ENCODE measurements at regions not wholly inside any gene's neighbourhood (a gene's known extent, or its start where the extent isn't known, plus 50 kb on each side); places are given as distances from the start of the nearest gene placed in this dataset.

GRCh38 chr3:59429198-59429597 lies 379.4 kb upstream of the CFAP20DC start:
- no peak overlapping the region for H3K4me3 ChIP-seq (ENCODE audit: low read length)
- H3K9me3 ChIP-seq (ENCODE audit: control insufficient read depth, low read length): no peaks in the 10 kb centered on the region
- H3K27me3 ChIP-seq (ENCODE audit: control insufficient read depth, insufficient read depth, low read length): no peaks in the 10 kb centered on the region
- H3K36me3 ChIP-seq (ENCODE audit: control insufficient read depth, insufficient read depth, low read length): no peaks in the 10 kb centered on the region
- no peak overlapping the region for H3K9ac ChIP-seq (ENCODE audit: low read length)
- H3K4me1 ChIP-seq (ENCODE audit: control insufficient read depth, insufficient read depth, low read length): no peaks in the 10 kb centered on the region

- no peaks in the 10 kb centered on the region for H3K36me3 ChIP-seq (ENCODE audit: control insufficient read depth, insufficient read depth, low read length)
- H3K27me3 ChIP-seq (ENCODE audit: control insufficient read depth, insufficient read depth, low read length): no peaks in the 10 kb centered on the region
- no peak overlapping the region for H3K4me3 ChIP-seq (ENCODE audit: low read length)
- no peaks in the 10 kb centered on the region for H3K4me1 ChIP-seq (ENCODE audit: control insufficient read depth, insufficient read depth, low read length)
- H3K9ac ChIP-seq (ENCODE audit: low read length): no peak overlapping the region
- H3K9me3 ChIP-seq (ENCODE audit: control insufficient read depth, low read length): no peaks in the 10 kb centered on the region
These were observed 377.2 kb upstream of the CFAP20DC start for GRCh38 chr3:59426821-59427565.

- H3K9ac ChIP-seq (ENCODE audit: low read length): no peak overlapping the region
- H3K27me3 ChIP-seq (ENCODE audit: control insufficient read depth, insufficient read depth, low read length): no peaks in the 10 kb centered on the region
- no peaks in the 10 kb centered on the region for H3K36me3 ChIP-seq (ENCODE audit: control insufficient read depth, insufficient read depth, low read length)
- no peaks in the 10 kb centered on the region for H3K4me1 ChIP-seq (ENCODE audit: control insufficient read depth, insufficient read depth, low read length)
- H3K4me3 ChIP-seq (ENCODE audit: low read length): no peak overlapping the region
- H3K9me3 ChIP-seq (ENCODE audit: control insufficient read depth, low read length): no peaks in the 10 kb centered on the region
These were observed 376.1 kb upstream of the CFAP20DC start for GRCh38 chr3:59425942-59426341.

GRCh38 chr3:59425371-59425770 lies 375.5 kb upstream of the CFAP20DC start:
- Histone ChIP-seq H3K4me3 (ENCODE audit: low read length) (no peak overlapping the region), H3K9ac (ENCODE audit: low read length) (no peak overlapping the region), H3K9me3 (ENCODE audit: control insufficient read depth, low read length) (no peaks in the 10 kb centered on the region), H3K36me3 (ENCODE audit: control insufficient read depth, insufficient read depth, low read length) (no peaks in the 10 kb centered on the region), H3K4me1 (ENCODE audit: control insufficient read depth, insufficient read depth, low read length) (no peaks in the 10 kb centered on the region), H3K27me3 (ENCODE audit: control insufficient read depth, insufficient read depth, low read length) (no peaks in the 10 kb centered on the region)

- no peaks in the 10 kb centered on the region for H3K27me3 ChIP-seq (ENCODE audit: control insufficient read depth, insufficient read depth, low read length)
- no peaks in the 10 kb centered on the region for H3K4me1 ChIP-seq (ENCODE audit: control insufficient read depth, insufficient read depth, low read length)
- no peak overlapping the region for H3K9ac ChIP-seq (ENCODE audit: low read length)
- no peaks in the 10 kb centered on the region for H3K36me3 ChIP-seq (ENCODE audit: control insufficient read depth, insufficient read depth, low read length)
- no peaks in the 10 kb centered on the region for H3K9me3 ChIP-seq (ENCODE audit: control insufficient read depth, low read length)
- no peak overlapping the region for H3K4me3 ChIP-seq (ENCODE audit: low read length)
These were observed 374.6 kb upstream of the CFAP20DC start for GRCh38 chr3:59424268-59425010.

GRCh38 chr3:59423707-59424106 lies 373.9 kb upstream of the CFAP20DC start:
- H3K9me3 ChIP-seq (ENCODE audit: control insufficient read depth, low read length): no peaks in the 10 kb centered on the region
- H3K4me3 ChIP-seq (ENCODE audit: low read length): no peak overlapping the region
- H3K4me1 ChIP-seq (ENCODE audit: control insufficient read depth, insufficient read depth, low read length): no peaks in the 10 kb centered on the region
- no peaks in the 10 kb centered on the region for H3K27me3 ChIP-seq (ENCODE audit: control insufficient read depth, insufficient read depth, low read length)
- H3K9ac ChIP-seq (ENCODE audit: low read length): no peak overlapping the region
- H3K36me3 ChIP-seq (ENCODE audit: control insufficient read depth, insufficient read depth, low read length): no peaks in the 10 kb centered on the region

- Histone ChIP-seq H3K27me3 (ENCODE audit: control insufficient read depth, insufficient read depth, low read length) (no peaks in the 10 kb centered on the region), H3K9ac (ENCODE audit: low read length) (no peak overlapping the region), H3K4me1 (ENCODE audit: control insufficient read depth, insufficient read depth, low read length) (no peaks in the 10 kb centered on the region), H3K9me3 (ENCODE audit: control insufficient read depth, low read length) (no peaks in the 10 kb centered on the region), H3K4me3 (ENCODE audit: low read length) (no peak overlapping the region), H3K36me3 (ENCODE audit: control insufficient read depth, insufficient read depth, low read length) (no peaks in the 10 kb centered on the region)
These were observed 372.5 kb upstream of the CFAP20DC start for GRCh38 chr3:59422312-59422711.

GRCh38 chr3:59418836-59419235 lies 369.0 kb upstream of the CFAP20DC start:
- H3K4me3 ChIP-seq (ENCODE audit: low read length): no peak overlapping the region
- no peaks in the 10 kb centered on the region for H3K4me1 ChIP-seq (ENCODE audit: control insufficient read depth, insufficient read depth, low read length)
- H3K9ac ChIP-seq (ENCODE audit: low read length): no peak overlapping the region
- no peaks in the 10 kb centered on the region for H3K36me3 ChIP-seq (ENCODE audit: control insufficient read depth, insufficient read depth, low read length)
- no peaks in the 10 kb centered on the region for H3K9me3 ChIP-seq (ENCODE audit: control insufficient read depth, low read length)
- no peaks in the 10 kb centered on the region for H3K27me3 ChIP-seq (ENCODE audit: control insufficient read depth, insufficient read depth, low read length)

GRCh38 chr3:59412516-59412915 lies 362.7 kb upstream of the CFAP20DC start:
- Histone ChIP-seq H3K9ac (ENCODE audit: low read length) (no peak overlapping the region), H3K27me3 (ENCODE audit: control insufficient read depth, insufficient read depth, low read length) (no peaks in the 10 kb centered on the region)

GRCh38 chr3:59411694-59412093 lies 361.9 kb upstream of the CFAP20DC start:
- Histone ChIP-seq H3K36me3 (ENCODE audit: control insufficient read depth, insufficient read depth, low read length) (no peaks in the 10 kb centered on the region), H3K4me3 (ENCODE audit: low read length) (no peak overlapping the region), H3K27me3 (ENCODE audit: control insufficient read depth, insufficient read depth, low read length) (no peaks in the 10 kb centered on the region), H3K9me3 (ENCODE audit: control insufficient read depth, low read length) (no peaks in the 10 kb centered on the region), H3K9ac (ENCODE audit: low read length) (no peak overlapping the region), H3K4me1 (ENCODE audit: control insufficient read depth, insufficient read depth, low read length) (no peaks in the 10 kb centered on the region)

More at GRCh38 chr3:59412516-59412915, 362.7 kb upstream of the CFAP20DC start:
- no peaks in the 10 kb centered on the region for H3K4me1 ChIP-seq (ENCODE audit: control insufficient read depth, insufficient read depth, low read length)
- H3K36me3 ChIP-seq (ENCODE audit: control insufficient read depth, insufficient read depth, low read length): no peaks in the 10 kb centered on the region
- no peak overlapping the region for H3K4me3 ChIP-seq (ENCODE audit: low read length)
- no peaks in the 10 kb centered on the region for H3K9me3 ChIP-seq (ENCODE audit: control insufficient read depth, low read length)

- Histone ChIP-seq H3K4me1 (ENCODE audit: control insufficient read depth, insufficient read depth, low read length) (no peaks in the 10 kb centered on the region), H3K36me3 (ENCODE audit: control insufficient read depth, insufficient read depth, low read length) (no peaks in the 10 kb centered on the region), H3K9ac (ENCODE audit: low read length) (no peak overlapping the region), H3K27me3 (ENCODE audit: control insufficient read depth, insufficient read depth, low read length) (no peaks in the 10 kb centered on the region), H3K4me3 (ENCODE audit: low read length) (no peak overlapping the region), H3K9me3 (ENCODE audit: control insufficient read depth, low read length) (no peaks in the 10 kb centered on the region)
These were observed 361.4 kb upstream of the CFAP20DC start for GRCh38 chr3:59411186-59411585.

GRCh38 chr3:59408047-59408624 lies 358.3 kb upstream of the CFAP20DC start:
- H3K4me1 ChIP-seq (ENCODE audit: control insufficient read depth, insufficient read depth, low read length): no peaks in the 10 kb centered on the region
- H3K27me3 ChIP-seq (ENCODE audit: control insufficient read depth, insufficient read depth, low read length): no peaks in the 10 kb centered on the region
- no peaks in the 10 kb centered on the region for H3K9me3 ChIP-seq (ENCODE audit: control insufficient read depth, low read length)
- H3K9ac ChIP-seq (ENCODE audit: low read length): no peak overlapping the region
- no peak overlapping the region for H3K4me3 ChIP-seq (ENCODE audit: low read length)
- no peaks in the 10 kb centered on the region for H3K36me3 ChIP-seq (ENCODE audit: control insufficient read depth, insufficient read depth, low read length)

Data from mucosa of stomach (tissue), 1 donor.